C4-2B (cell line): ENCODE measurements at regions not wholly inside any gene's neighbourhood (a gene's known extent, or its start where the extent isn't known, plus 50 kb on each side); places are given as distances from the start of the nearest gene placed in this dataset.

ENCODE experiments used
- CTCF ChIP-seq: fragments of 450-650 bp; conservative IDR thresholded peaks from 2 replicates; pipeline ENCODE4 v1.5.1; 2017; ENCODE audit warnings: mild to moderate bottlenecking
- ZFX ChIP-seq: fragments of 450-650 bp; IDR thresholded peaks from 2 replicates; pipeline ENCODE4 v1.6.1; 2017

GRCh38 chr2:37780387-37780676, 108.9 kb upstream of the CDC42EP3 start:
- TF ChIP-seq CTCF, result no peak
- no peak for TF ChIP-seq ZFX
